ENCODE measurements at regions not wholly inside any gene's neighbourhood (a gene's known extent, or its start where the extent isn't known, plus 50 kb on each side); places are given as distances from the start of the nearest gene placed in this dataset.

DNA sequence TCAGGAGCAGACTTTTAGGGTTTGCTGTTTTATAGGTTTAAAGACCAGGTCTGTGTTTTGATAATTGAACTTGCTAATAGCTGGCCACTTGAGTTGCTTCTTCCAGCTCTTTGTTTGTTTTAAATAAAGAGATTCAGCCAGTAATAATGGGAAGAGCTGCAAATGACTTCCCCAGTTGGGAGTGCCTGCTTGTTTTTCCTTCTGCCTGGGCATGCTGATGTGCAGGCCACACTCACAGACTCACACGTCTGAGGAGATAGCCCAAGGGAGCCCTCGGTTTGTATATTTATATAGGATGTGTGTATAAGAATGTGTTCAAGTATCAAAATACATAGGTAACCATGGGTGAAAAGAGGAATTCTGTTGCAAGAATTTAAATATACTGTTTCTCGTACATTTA is 78.2 kb upstream of the BOC start:
- DNase-seq (no peak), ATAC-seq (no peak)
- H3K9me3 Mint-ChIP-seq, result no peaks in the 10 kb centered on the region
- no peak overlapping the region for H3K4me3 Mint-ChIP-seq
- TF ChIP-seq, protein P1, sequence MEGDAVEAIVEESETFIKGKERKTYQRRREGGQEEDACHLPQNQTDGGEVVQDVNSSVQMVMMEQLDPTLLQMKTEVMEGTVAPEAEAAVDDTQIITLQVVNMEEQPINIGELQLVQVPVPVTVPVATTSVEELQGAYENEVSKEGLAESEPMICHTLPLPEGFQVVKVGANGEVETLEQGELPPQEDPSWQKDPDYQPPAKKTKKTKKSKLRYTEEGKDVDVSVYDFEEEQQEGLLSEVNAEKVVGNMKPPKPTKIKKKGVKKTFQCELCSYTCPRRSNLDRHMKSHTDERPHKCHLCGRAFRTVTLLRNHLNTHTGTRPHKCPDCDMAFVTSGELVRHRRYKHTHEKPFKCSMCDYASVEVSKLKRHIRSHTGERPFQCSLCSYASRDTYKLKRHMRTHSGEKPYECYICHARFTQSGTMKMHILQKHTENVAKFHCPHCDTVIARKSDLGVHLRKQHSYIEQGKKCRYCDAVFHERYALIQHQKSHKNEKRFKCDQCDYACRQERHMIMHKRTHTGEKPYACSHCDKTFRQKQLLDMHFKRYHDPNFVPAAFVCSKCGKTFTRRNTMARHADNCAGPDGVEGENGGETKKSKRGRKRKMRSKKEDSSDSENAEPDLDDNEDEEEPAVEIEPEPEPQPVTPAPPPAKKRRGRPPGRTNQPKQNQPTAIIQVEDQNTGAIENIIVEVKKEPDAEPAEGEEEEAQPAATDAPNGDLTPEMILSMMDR (IDR thresholded peaks at IDR 0.05), result no peak
- no peaks in the 10 kb centered on the region for H3K27me3 Mint-ChIP-seq
- intact Hi-C loops (cut with micrococcal nuclease), result no loop called here
- ChIA-PET POLR2A (no interaction called here), CTCF (interaction anchor here (0.9 kb wide), 1 partner anchor 155 kb away, joined by 4 read pairs; no protein-coding TSS in a partner anchor)
- H3K4me1 Mint-ChIP-seq (ENCODE audit: low read depth), result no peaks in the 10 kb centered on the region
- H3K36me3 Mint-ChIP-seq (ENCODE audit: low read depth), result no peaks in the 10 kb centered on the region
- no peak overlapping the region for H3K27ac Mint-ChIP-seq

DNA sequence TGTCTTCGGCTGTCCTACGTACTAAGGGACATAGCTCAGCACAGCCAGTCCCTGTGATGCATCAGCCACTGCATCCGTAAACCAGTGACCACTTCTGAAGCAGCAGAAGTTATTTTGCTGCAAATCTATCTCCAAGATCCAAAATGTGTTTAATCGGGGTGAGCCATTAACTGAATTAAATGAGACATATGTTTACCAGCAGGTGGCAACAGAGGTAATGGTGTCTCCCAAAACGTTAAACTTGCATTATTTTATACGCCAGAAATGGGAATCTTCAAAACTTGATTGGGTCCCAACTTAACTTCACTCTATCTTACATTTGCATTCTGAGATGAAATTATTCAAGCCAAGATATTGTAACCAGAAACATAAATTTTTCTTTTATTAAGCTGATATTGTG is 75.3 kb upstream of the BOC start:
- intact Hi-C loops (cut with micrococcal nuclease), result loop anchor here (1.0 kb wide), 1 partner anchor 152 kb away; no protein-coding TSS in a partner anchor
- CTCF ChIA-PET, result interaction anchor here (0.9 to 3.4 kb wide), 6 partner anchors 24 to 442 kb away, joined by 3 to 23 read pairs (median 3); no protein-coding TSS in a partner anchor

DNA sequence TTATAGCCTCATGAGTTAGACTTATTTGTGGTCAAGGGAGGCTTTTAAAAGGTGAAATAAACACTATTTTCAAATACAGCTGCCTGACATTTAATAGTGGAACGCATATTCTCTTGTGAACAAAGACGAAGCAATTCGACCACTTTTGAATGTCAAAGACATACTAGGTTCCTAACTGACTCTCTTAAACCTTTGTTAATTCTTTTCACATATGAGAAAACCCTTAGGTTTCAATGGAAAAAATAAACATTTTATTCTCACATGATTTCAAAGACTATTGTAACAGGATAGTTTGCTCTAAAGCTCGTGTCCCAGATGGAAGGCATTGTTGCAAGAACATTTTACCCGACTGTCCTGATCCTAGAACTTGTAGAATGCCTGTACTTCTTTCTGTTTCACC is 74.8 kb upstream of the BOC start:
- TF ChIP-seq, protein P1 (IDR thresholded peaks at IDR 0.05), result no peak
- no peak overlapping the region for H3K4me3 Mint-ChIP-seq
- CTCF ChIA-PET, result interaction anchor here (0.9 to 3.4 kb wide), 5 partner anchors 23 to 156 kb away, joined by 3 to 23 read pairs (median 3); no protein-coding TSS in a partner anchor
- ATAC-seq, result no peak
- peaks cover 3% of the 10 kb centered on the region for H3K4me1 Mint-ChIP-seq (ENCODE audit: low read depth)
- POLR2A ChIA-PET, result no interaction called here
- no peaks in the 10 kb centered on the region for H3K27me3 Mint-ChIP-seq
- intact Hi-C loops (cut with micrococcal nuclease), result loop anchor here (1.0 kb wide), 1 partner anchor 152 kb away; no protein-coding TSS in a partner anchor
- no peak for DNase-seq
- H3K36me3 Mint-ChIP-seq (ENCODE audit: low read depth), result no peaks in the 10 kb centered on the region
- no peak overlapping the region for H3K27ac Mint-ChIP-seq
- no peaks in the 10 kb centered on the region for H3K9me3 Mint-ChIP-seq

More for the DNA sequence above, 75.3 kb upstream of the BOC start:
- POLR2A ChIA-PET, result no interaction called here
- ATAC-seq (no peak), DNase-seq (no peak)
- Mint-ChIP-seq H3K9me3 (no peaks in the 10 kb centered on the region), H3K27ac (no peak overlapping the region), H3K4me3 (no peak overlapping the region), H3K4me1 (ENCODE audit: low read depth) (peaks cover 3% of the 10 kb centered on the region), H3K27me3 (no peaks in the 10 kb centered on the region), H3K36me3 (ENCODE audit: low read depth) (no peaks in the 10 kb centered on the region)
- TF ChIP-seq, protein P1 (IDR thresholded peaks at IDR 0.05), result peak; percentile 41

DNA sequence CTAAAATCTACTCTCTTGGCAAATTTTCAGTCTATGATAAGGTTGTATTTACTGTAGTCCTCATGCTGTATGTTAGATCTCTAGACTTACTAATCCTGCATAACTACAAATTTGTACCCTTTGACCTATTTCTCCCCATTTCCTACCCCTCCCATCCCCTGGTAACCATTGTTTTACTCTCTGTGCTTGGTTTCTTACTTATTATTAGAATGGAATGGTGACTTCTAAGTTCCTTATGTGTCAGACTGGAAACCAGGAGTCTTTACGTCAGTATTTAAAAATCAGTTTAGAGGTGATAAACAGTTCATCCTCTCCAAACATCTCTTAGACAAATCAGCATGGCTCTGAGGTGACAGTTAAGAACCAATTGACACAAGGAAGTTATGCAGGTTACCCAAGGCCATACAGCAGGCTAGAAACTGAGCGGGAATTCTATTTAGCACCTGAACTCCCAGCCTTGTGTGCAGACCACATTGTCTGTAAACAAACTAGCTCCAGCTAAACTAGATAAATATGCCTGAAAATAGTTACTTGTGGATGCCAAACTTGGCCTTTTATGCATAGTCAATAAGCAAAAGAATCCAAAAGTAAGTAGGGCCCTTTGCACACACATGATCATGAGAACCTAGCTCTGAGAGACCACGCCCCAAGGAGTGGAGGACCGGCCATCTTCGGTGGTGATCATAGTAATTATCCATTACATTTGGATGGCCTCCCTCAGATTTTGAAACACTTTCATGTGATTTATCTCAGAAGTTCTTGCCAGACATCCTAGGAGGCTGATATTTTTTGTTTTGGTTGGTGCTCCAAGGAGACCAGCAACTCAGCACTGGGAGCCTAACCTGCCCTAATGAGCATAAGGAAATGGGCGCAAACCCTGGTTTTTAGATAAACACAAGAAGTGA is 72.3 kb upstream of the BOC start:
- no peak for DNase-seq
- H3K36me3 Mint-ChIP-seq (ENCODE audit: low read depth), result no peaks in the 10 kb centered on the region
- ChIA-PET POLR2A (interaction anchor here (1.1 kb wide), 1 partner anchor 9 kb away, joined by 3 read pairs; no protein-coding TSS in a partner anchor), CTCF (no interaction called here)
- H3K4me1 Mint-ChIP-seq (ENCODE audit: low read depth), result peaks cover 3% of the 10 kb centered on the region
- H3K4me3 Mint-ChIP-seq, result no peak overlapping the region
- TF ChIP-seq, protein P1 (IDR thresholded peaks at IDR 0.05), result no peak
- ATAC-seq, result no peak
- no peaks in the 10 kb centered on the region for H3K27me3 Mint-ChIP-seq
- no peaks in the 10 kb centered on the region for H3K9me3 Mint-ChIP-seq
- intact Hi-C loops (cut with micrococcal nuclease), result no loop called here
- H3K27ac Mint-ChIP-seq, result no peak overlapping the region

DNA sequence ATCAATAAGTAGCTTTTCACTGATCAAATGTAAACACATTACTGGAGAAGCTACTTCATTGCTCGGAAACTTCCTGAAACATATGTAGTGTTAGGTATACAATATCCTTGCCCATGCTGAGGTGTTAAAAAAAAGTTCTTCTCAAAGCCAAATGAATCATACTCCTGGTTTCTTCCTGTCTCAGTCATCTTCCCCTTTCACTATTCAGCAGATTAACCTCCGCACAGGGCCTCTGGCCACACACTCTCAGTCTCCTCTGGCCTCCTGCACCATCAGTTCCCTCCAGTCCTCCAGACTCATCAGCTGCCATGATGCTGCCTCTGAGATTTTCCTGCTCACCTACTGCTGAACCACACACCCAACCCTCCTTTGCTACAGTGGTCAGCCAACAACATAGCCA is 70.5 kb upstream of the BOC start:
- Mint-ChIP-seq H3K4me1 (ENCODE audit: low read depth) (peaks cover 3% of the 10 kb centered on the region), H3K9me3 (no peaks in the 10 kb centered on the region), H3K27ac (no peak overlapping the region), H3K36me3 (ENCODE audit: low read depth) (no peaks in the 10 kb centered on the region), H3K4me3 (no peak overlapping the region), H3K27me3 (no peaks in the 10 kb centered on the region)
- intact Hi-C loops (cut with micrococcal nuclease), result no loop called here
- POLR2A ChIA-PET, result interaction anchor here (0.6 kb wide), 1 partner anchor 45 kb away, joined by 3 read pairs; no protein-coding TSS in a partner anchor
- CTCF ChIA-PET, result no interaction called here
- ATAC-seq (no peak), DNase-seq (peak; percentile 4)
- TF ChIP-seq, protein P1 (IDR thresholded peaks at IDR 0.05), result no peak
